Activated CD4-positive, alpha-beta T cell treated with anti-CD3 and anti-CD28 coated beads, Interleukin-2, Interleukin-6, amounts not matched to agents 100 ng/mL and 50 ng/mL, durations not matched to agents 16 hours and 8 hours (primary cell): ENCODE measurements at regions not wholly inside any gene's neighbourhood (a gene's known extent, or its start where the extent isn't known, plus 50 kb on each side); places are given as distances from the start of the nearest gene placed in this dataset.

Experiments used
- DNase-seq: peaks from one replicate; pipeline ENCODE4 v3.0.0-alpha.2; 2020

DNA sequence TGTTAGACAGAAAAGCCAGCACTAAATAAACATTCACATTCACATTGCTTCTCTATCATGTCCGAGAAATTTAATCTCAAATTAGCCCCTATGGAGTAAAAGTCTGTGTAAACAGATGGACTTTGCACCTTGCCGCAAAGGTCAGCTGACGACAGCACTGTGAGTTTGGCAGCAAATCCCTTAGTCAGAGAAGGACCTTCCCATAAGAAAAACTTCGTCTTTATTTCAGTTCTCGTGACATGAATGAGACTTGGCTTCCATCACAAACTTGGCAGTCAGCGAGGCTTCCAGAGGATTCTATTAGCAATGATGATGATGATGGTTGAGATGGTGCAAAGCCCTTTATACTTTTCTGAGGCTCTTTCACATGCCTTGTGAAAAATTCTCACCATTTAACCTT is 133.7 kb upstream of the IFNGR1 start:
- DNase-seq, result no peak

DNA sequence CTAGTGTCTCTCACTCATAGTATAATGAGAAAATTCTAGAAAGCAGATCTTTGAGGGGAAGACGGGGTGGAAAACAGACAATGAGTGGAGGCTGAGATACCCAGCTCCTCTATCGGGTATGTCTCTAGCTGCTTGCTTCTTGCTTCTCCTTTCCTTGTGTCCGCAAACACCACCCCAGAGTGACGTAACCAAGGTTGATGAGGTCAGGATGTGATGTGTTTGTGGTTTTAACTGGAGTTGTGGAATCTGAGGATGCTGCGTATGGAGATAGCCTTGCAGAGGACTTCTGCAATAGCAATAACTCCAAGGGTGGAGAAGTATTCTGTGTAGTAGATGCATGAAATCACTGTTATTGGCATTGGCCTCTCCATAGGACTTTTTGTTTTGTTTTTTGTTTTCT is 132.7 kb upstream of the IFNGR1 start:
- no peak for DNase-seq

DNA sequence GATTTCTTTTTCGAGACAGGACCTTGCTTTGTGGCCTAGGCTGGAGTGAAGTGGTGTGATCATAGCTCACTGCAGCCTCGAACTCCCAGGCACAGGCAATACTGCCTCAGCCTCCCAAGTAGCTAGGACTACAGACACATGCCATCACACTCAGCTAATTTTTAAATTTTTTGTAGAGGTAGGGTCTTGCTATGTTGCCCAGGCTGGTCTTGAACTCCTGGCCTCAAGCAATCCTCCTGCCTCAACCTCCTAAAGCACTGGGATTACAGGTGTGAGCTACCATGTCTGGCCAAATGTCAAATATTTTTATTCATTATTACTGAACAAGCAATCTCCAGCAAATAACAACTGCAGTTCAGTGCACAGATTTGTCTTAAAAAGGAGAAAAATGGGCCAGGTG is 131.7 kb upstream of the IFNGR1 start:
- no peak for DNase-seq

DNA sequence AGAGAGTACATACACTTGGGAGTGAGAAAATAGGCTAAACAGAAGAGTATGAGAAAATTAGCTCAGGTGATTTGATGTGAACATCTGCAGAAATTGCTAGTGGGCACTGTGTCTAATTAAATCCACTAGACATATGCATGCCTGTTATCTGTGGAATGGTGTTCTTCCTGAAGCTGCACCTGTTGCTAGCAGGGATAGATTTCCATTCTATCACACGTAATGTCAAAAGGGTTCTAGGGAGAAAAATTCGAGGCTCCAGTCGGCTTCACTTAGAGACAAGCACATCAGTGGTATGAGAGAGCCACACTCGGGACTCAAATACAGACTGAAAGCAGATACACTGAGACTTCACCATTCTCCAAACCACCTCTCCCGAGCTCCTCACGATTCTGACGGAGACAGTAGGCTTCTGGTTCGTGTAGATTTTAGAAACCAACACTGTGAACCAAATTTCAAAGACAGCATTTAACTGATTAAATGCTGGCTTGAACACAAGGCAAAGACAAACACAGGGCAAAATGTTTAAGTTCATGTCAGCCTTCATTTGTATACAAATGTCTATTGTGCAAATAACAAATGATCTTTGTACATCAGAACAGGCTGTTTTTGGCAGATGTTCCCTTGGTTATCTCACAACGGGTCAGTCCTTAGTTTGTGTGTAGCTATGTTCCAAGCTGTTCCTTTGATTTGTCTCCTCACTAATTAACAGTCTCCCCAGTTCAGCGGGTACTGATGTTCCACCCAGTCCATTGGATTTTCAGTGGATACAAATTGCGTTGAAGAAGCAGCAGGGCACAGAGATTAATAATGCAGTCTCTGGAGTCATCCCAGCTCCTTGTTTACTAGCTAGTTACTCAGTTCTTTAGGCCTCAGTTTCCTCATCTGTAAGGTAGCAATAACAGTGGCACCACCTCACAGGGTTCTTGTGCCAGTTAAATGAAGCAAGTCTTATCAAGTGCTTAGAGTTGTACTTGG is 131.0 kb upstream of the IFNGR1 start:
- no peak for DNase-seq

DNA sequence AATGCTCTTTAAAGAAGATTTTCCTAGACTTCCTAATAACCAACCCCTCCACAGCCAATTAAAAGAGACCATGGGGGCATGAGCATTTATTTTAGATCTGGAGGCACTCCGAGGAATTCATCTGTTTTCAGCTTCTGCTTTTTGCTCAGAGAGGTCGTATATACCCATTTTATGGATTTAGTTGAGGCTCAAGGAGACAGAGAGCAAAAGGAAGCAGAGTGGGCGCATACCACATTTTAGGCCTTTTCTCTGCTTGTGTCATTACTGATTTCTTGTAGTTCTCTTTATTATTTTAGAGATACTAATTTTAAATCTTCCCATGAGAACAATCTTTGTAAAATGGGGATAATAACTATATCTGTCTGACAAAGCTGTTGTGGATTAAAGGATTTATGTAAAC is 129.6 kb upstream of the IFNGR1 start:
- DNase-seq, result no peak

DNA sequence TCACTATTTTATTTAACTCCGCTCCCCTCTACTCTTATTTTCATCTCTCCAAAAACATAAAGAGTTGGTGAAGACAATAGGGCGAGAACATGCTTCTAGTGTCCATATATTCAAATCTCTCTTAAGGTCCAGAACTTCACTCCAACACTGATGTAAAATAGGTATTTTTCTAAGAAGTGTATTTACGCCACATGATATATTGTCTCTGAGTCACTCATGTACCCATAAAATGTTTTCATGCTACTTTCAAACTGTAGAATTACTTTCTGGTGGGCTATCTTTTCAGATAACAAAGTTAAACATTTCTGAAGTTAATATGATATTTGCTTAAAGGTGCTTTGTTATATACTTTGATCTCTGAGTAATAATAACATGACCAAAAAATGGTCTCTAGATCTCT is 124.1 kb upstream of the IFNGR1 start:
- no peak for DNase-seq

DNA sequence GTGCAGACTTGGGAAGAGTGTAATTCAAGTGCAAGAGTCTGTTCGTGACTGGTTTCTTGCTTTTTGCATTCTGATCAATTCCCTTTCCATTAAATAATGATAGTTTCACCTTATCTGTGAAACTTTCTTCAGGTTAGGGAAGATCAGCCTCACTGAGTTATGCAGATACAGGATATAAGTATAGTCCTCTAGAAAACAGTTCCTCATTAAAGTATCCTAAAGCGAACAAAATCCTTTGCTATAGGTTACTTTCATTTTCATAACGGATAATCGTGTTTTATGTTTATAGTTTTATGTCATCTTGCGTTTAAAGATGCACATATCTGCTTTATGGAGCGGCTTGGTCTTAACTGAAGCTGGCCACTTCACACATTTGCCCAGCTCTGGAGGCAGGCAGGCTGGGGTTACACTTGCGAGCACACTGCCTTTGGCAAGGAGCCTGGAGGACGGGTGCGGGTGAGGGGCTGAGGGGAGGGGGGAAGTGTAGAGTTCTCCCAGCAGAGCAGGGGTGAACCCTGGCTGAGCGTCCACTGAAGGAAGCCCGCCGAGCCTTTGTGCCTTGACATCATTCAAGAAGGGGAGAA is 123.5 kb upstream of the IFNGR1 start:
- DNase-seq, result peak; percentile 13

DNA sequence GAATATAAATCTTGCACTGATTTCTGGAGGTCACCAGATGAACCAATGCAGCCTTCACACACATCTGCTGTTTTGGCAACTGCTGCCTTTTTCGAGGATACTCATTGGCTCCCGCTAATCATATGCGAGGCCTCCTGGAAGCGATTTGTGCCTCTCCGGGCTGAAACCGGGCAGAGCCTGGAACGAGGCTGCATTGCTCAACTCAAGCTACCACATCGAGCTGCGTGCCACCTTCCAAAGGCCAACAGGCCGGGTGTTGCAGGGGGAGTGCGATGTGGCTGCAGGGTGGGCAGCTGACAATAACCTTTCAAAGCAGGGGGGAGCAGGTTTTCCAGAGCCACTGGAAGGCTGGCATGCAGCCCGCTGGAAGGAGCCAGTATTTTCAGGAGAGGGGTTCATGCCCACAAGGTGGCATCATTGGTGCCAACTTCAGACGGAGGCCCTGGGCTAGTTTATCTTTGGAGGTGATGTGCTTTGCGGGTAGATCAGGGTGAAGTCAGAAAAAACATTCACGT is 122.6 kb upstream of the IFNGR1 start:
- DNase-seq, result peak; percentile 59

DNA sequence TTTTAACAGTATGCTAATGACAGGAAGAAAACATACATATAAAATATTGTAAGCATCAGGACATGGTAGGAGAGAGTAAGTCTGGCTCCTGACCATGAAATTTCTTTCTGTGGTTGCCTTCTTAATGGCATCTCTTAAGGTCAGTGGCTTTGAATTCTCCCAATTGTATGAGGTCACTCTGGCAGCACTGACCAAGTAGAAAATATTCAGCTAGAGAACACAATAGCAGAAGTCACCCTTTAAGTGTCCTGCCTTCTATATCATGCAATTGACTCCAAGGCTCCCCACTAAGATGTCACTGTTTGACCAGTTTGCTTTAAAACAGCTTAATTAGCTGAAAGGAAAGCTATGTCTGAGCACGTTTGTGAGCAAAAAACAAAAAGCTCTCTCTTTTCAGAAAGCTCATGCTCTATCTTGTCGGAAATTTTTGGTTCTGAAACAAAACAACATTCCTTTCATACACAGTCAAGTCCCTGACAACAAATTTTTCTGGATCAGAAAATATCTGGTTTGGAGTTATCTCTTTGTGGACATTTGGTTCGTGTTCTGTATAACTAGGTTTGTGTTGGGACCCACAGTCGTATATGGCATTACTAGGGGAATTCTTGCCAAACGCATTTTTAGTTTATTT is 120.9 kb upstream of the IFNGR1 start:
- DNase-seq, result no peak

DNA sequence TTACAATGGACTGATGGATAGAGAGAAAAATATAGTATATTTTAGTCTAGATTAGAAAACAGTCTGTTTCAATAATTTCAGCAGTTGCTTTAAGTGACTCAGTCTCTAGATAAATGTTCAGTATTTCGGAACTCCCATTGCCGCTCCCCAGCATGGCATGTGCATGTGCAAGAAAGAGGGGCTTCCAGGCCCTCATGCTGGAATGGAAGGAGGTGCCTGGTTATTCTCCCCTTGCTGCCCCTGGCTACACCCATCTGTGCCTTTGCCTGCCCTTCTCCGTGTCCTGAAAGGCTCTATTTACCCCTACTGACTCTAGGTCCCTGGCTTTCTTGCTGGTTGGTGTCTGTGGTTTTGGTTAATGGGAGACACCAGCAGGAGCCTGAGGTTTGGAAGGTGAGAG is 115.7 kb upstream of the IFNGR1 start:
- no peak for DNase-seq

DNA sequence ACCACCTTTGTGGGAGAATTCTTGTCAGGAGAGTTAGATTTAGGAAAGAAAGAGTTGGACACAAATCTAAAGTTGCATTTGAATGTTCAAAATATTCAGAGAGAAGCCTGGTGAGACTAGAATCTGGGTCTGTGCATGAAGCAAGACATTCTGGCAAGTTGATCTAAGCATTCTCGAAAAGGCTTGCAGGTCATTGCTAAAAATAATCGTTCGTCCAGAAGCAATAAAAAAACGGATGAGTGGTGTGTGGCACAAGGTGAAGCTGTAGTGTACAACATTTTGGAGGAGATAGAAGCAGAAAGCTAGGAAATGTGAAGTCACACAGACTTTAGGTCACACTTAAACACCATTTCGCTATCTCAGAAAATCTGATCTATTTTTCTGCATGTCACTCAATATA is 114.9 kb upstream of the IFNGR1 start:
- no peak for DNase-seq

DNA sequence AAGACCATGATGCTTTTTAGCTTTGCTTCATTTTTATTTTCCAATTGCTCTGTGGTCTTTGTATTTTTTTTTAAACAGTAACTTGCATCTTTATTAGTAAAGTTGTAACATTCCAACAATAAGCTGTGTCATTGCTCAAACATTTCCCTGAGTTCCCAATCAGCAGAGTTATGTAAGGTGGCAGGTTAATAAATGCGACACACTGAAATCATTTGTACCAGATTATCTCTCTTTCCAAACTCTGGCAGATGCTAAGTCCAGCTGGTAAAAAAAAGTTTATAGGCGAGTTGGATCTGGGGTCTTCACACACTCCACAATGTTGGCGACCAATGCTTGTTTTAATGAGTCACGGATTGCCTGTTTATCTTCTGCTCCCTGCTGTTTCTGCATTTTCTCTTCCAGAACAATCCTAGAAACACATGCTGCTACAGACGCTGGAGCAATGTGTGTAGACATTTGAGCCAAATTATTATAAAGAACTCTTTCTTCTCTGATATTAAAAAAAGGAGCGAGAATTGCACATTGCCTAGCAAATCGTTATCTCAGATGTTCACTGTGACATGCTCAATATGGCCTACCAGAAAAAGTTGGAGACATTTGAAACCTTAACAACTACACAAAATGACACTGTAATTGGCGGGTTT is 113.6 kb upstream of the IFNGR1 start:
- DNase-seq, result no peak

DNA sequence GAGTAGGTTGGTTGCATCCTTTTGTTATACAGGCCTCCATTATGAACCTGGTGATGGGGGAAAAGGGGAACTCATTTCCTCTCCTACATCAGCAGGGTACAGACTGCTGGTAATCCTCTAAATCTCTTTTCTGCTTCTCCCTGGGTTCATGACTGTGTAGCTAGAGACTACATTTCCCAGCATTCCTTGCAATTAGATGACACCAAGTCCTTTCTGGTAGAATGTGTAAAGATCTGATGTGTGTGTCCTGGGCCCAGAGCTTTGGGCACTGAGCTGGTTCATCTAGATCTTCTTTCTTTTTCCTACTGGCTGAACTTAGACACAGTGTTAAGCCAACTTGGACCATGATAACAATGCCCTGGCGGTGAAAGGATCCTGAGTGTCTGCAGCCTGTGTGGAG is 104.7 kb upstream of the IFNGR1 start:
- peak; percentile 14 for DNase-seq

DNA sequence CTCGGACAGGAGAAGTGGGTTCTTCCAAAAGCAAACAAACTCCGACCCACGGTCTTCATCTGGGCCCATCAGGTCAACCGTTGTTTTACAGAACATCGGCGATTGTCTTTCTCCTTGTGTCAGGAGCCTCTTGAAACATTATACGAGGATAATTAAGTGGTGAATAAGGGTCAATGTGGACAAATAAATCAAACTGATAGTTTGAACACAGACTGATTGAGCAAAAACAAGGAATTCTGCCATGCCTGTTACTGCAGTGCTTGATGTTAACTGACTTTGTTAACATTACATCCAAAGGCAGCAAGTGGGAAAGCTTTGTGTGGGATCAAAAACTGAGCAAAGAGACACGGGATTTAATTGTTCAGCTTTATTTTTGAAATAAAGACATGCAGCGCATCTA is 101.1 kb upstream of the IFNGR1 start:
- no peak for DNase-seq

DNA sequence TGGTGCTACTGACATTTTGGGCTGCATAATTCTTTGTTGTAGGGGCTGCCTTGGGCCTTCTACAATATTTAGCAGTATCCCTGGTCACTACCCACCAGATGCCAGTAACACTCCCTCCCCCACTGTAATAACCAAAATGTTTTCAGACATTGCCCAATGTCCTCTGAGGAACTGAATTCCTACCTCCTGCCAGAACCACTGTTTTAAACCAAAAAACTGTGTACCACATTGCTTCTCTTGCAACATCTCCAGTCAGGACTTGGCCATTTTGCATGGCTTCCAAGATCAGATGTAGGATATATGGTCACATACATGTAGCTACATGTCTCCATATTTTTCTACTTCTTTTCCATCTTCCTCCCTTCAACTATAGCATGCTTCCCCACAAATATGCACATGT is 97.4 kb upstream of the IFNGR1 start:
- no peak for DNase-seq

DNA sequence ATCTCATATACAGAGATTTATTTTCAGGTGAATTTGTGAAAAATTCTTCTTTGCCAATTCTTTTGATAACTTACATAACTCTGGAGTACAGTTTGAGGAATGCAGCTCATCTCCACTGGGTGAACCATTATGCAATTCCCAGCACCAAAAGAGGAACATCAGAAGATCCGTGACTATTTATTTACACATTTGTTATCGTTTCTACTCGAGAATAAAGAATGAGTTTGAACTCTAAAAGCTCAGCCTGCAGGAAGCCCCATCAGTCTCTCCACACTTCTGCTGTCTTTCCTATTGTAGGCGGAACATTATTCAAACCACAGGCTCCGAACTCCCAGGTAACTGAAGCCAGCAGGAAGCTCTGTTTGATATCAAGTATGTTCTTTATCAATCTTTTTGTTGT is 95.9 kb upstream of the IFNGR1 start:
- no peak for DNase-seq

DNA sequence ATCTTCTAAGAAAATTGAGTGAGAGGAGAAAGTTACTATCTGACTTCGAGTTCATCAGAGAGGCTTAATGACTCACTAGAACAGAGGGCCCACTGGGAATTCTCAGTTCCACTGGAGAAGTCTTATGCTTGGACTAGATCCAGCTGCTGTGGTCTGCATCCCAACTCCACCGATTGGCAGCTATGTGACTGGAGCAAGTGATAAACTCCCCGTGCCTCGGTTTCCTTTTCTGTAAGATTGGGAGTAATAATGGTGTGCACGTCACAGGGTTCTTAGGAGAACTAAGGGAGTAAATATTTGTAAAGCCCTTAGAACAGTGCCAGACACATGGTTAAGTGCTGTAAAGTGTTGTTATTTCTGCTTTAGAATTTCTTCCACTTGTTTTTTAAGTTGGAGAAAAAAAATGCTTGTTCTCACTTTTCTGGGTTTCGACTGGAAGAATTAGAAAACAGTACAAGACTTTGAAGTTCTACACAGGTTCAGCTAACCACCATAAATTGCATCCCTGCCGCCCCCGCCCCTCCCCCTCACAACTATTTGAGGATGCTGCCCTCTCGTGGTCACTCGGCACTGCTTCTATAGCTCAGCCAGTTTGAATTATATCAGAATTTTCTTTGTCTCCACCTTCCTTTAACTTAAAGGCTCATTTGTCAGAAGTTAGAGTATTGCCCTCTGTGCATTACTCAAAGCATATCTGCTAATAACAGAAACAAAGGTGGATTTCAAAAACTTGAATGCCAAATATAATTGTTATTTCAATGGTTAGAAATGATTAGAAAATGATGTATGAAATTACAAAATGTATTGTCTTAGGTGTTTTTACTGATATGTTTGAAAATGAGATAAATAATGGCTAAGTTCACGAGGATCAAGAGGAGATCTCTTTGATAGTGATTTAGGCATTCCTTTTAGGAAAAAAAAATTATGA is 95.0 kb upstream of the IFNGR1 start:
- peak; percentile 70 for DNase-seq

DNA sequence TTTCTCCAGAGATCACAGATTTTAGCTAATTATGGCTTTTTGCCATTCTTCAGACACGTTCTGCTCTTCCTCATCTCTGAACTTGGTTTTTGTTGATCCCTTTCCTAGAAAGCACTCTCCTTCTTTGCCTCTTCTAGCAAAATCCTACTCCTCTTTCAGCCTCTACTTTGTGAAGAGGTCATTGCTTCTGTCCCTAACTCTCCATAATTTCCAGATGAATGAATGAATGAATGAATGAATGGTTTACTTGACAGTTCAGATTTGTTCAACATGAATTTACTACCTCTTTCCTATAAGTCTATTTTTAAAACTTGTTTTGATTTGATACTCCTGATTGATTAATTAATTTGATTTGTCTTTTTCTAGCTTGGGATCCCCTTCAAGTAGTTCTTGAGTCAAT is 94.0 kb upstream of the IFNGR1 start:
- no peak for DNase-seq

DNA sequence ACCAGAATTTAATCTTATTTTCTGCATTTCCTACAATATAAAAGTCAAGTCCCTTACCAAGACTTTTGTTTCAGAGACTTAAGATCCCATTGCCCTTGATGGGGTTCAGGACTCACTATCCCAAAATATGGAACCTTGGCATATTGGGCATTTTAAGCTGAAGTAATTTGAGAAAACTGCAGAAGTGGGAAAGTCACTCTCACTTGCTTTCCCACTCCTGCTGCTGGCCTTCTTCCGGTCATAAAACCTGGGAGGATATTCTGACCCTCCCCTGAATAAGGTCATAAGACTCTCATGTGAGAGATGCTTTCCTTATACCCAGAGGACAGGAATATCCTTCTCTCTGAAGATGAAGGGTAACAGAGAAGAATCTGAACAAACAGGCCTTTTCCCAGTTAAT is 92.8 kb upstream of the IFNGR1 start:
- DNase-seq, result no peak

DNA sequence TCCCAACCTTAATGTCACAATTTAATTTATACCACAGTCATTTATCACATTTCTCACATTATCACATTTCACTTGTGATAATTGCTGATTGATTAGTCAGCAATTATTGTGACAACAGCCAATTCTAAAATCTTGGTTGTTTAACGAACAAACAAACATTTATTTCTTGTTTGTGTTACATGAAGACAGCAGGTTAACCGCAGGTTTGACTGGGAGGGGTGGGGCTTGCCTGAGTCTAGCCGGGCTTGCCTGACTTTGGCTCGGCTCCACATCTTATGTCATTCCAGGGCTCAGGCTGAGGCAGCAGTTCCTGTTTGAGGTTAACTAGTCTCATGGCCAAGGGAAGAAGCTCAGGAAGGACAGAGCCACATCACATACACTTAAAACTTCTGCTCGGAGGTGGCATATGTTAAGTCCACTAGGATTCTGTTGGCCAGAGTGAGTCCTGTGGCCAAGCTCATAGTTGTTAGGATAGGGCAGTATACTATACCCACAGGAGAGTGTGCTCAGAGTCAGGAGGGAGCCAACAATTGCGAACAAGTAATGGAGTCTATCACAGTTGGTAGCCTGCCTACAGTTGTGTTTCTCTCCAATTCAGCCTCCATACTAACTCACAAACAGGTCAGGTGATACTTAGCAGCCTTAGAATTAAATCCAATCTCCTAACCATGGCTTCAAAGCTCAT is 90.0 kb upstream of the IFNGR1 start:
- DNase-seq, result no peak

DNA sequence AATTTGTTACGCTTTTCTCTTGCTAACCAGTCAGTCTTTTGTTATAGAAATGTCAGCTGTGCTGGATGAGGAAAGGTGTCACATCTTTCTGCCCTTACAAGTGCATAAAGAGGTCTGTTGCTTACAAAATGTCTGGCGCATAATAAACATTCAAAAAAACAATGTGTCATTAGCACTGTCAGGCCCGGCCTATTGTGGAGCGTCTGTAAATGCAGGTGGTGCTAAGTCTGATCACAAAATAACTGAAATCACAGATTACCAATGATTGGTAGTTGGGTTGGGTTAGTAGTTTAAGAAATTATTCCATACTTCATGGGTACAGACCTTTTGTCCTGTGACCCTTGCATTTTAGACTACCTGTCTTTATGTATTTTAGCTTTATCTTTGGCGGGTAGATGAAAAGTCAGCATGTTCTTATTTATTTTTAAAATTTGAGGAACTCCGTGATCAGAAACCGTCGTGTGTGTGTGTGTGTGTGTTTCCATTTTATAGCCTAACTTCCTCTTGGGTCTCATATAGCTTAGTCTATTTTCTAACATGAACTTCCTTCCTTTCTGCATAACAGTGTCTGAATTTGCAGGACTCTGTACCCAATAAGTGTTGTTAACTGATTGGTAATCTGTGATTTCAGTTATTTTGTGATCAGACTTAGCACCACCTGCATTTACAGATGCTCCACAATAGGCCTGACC is 88.1 kb upstream of the IFNGR1 start:
- DNase-seq, result no peak
